Osteocyte (in vitro differentiated cells): ENCODE measurements at regions not wholly inside any gene's neighbourhood (a gene's known extent, or its start where the extent isn't known, plus 50 kb on each side); places are given as distances from the start of the nearest gene placed in this dataset.
A peak's percentile ranks its signal among the peaks of the same experiment; 100 is the strongest.

Experiments
- DNase-seq: peaks from one replicate; pipeline ENCODE4 v3.0.0; 2021; ENCODE audit warnings: mixed read lengths; ENCODE audit not compliant: unreplicated experiment; ENCODE audit errors: extremely low spot score
- H3K27ac Mint-ChIP-seq: one replicate; pipeline ENCODE4 v1.8.0; 2021; ENCODE audit warnings: mild to moderate bottlenecking, mixed read lengths; ENCODE audit not compliant: unreplicated experiment
- H3K27me3 Mint-ChIP-seq: one replicate; pipeline ENCODE4 v1.8.0; 2021; ENCODE audit warnings: mixed read lengths; ENCODE audit not compliant: unreplicated experiment
- H3K36me3 Mint-ChIP-seq: one replicate; pipeline ENCODE4 v1.8.0; 2021; ENCODE audit warnings: mixed read lengths; ENCODE audit not compliant: unreplicated experiment
- H3K4me1 Mint-ChIP-seq: one replicate; pipeline ENCODE4 v1.8.0; 2021; ENCODE audit warnings: mixed read lengths; ENCODE audit not compliant: unreplicated experiment
- H3K4me3 Mint-ChIP-seq: one replicate; pipeline ENCODE4 v1.8.0; 2021; ENCODE audit warnings: mild to moderate bottlenecking, moderate library complexity, mixed read lengths; ENCODE audit not compliant: unreplicated experiment
- H3K9me3 Mint-ChIP-seq: one replicate; pipeline ENCODE4 v1.8.0; 2021; ENCODE audit warnings: mixed read lengths; ENCODE audit not compliant: unreplicated experiment
- CTCF ChIP-seq: fragments of 200-600 bp; sonication (generic); IDR thresholded peaks from 2 replicates; pipeline ENCODE4 v1.5.0; 2021; ENCODE audit warnings: antibody characterized with exemption, mild to moderate bottlenecking, moderate library complexity

- no peak for TF ChIP-seq CTCF
- Mint-ChIP-seq H3K9me3 (peaks cover 3% of the 10 kb centered on the region), H3K4me1 (peaks cover 17% of the 10 kb centered on the region), H3K27ac (no peak overlapping the region), H3K4me3 (no peak overlapping the region), H3K36me3 (no peaks in the 10 kb centered on the region), H3K27me3 (no peaks in the 10 kb centered on the region)
- no peak for DNase-seq
Observed at GRCh38 chr14:65206078-65206447, 103.7 kb upstream of the MAX start.

GRCh38 chr14:65206448-65207096 is 104.3 kb upstream of the MAX start:
- Mint-ChIP-seq H3K4me1 (peaks cover 22% of the 10 kb centered on the region), H3K27me3 (no peaks in the 10 kb centered on the region), H3K36me3 (no peaks in the 10 kb centered on the region), H3K4me3 (no peak overlapping the region), H3K9me3 (peaks cover 3% of the 10 kb centered on the region), H3K27ac (no peak overlapping the region)
- no peak for DNase-seq
- TF ChIP-seq CTCF = no peak

GRCh38 chr14:65208548-65208947 is 106.2 kb upstream of the MAX start:
- no peak for DNase-seq

GRCh38 chr14:65210118-65210821 is 108.0 kb upstream of the MAX start:
- no peak for TF ChIP-seq CTCF
- Mint-ChIP-seq H3K9me3 (no peaks in the 10 kb centered on the region), H3K27me3 (no peaks in the 10 kb centered on the region), H3K4me3 (no peak overlapping the region), H3K27ac (peak overlapping the region; percentile 93), H3K4me1 (peaks cover 36% of the 10 kb centered on the region), H3K36me3 (no peaks in the 10 kb centered on the region)
- no peak for DNase-seq

More at GRCh38 chr14:65208548-65208947, 106.2 kb upstream of the MAX start:
- Mint-ChIP-seq H3K4me3 (no peak overlapping the region), H3K4me1 (peaks cover 35% of the 10 kb centered on the region), H3K9me3 (no peaks in the 10 kb centered on the region), H3K27ac (no peak overlapping the region), H3K36me3 (no peaks in the 10 kb centered on the region), H3K27me3 (no peaks in the 10 kb centered on the region)
- no peak for TF ChIP-seq CTCF

GRCh38 chr14:65210822-65211182 is 108.5 kb upstream of the MAX start:
- no peak overlapping the region for H3K4me3 Mint-ChIP-seq
- H3K36me3 Mint-ChIP-seq = no peaks in the 10 kb centered on the region
- no peak for DNase-seq
- H3K4me1 Mint-ChIP-seq = peaks cover 36% of the 10 kb centered on the region
- no peaks in the 10 kb centered on the region for H3K27me3 Mint-ChIP-seq
- no peak for TF ChIP-seq CTCF
- peak overlapping the region; percentile 93 for H3K27ac Mint-ChIP-seq
- no peaks in the 10 kb centered on the region for H3K9me3 Mint-ChIP-seq
